Spinal cord (tissue), 10 donors: ENCODE measurements at regions not wholly inside any gene's neighbourhood (a gene's known extent, or its start where the extent isn't known, plus 50 kb on each side); places are given as distances from the start of the nearest gene placed in this dataset. TPM values are rescaled to one million over a fixed set of nuclear protein-coding genes. Genes with fewer than 3 reads are reported as not detected.

Experiments used
- DNase-seq, 6 donors: peaks; one replicate each; pipeline versions ENCODE4 v3.0.0 to v3.0.0-alpha.2; 2013 to 2015; ENCODE audit warnings: low spot score in 6 of 6, low read depth in 4 of 6
- H3K27ac ChIP-seq: one replicate; pipeline ENCODE4 v1.5.1; 2013; ENCODE audit warnings: low read depth, low read length, control low read depth
- H3K27me3 ChIP-seq: one replicate; pipeline ENCODE4 v1.6.1; 2013; ENCODE audit warnings: low read length; ENCODE audit not compliant: control insufficient read depth, insufficient read depth
- H3K36me3 ChIP-seq: one replicate; pipeline ENCODE4 v1.6.1; 2013; ENCODE audit warnings: low read length; ENCODE audit not compliant: control insufficient read depth, insufficient read depth
- H3K4me1 ChIP-seq: one replicate; pipeline ENCODE4 v1.6.1; 2013; ENCODE audit warnings: low read length; ENCODE audit not compliant: control insufficient read depth, insufficient read depth
- H3K4me3 ChIP-seq: one replicate; pipeline ENCODE4 v1.5.1; 2013; ENCODE audit warnings: low read depth, low read length, control low read depth
- H3K9me3 ChIP-seq: one replicate; pipeline ENCODE4 v1.6.1; 2013; ENCODE audit warnings: low read length; ENCODE audit not compliant: control insufficient read depth, insufficient read depth
- WGBS: methylation state at CpG from one replicate; pipeline ENCODE4 v1.1.5; 2013; ENCODE audit warnings: missing lambda C conversion rate; ENCODE audit not compliant: insufficient coverage; 5-methylcytosine and 5-hydroxymethylcytosine counted together
- small RNA-seq: library from RNA; depleted of rRNA; stranded (forward); fragments of <200 nt; gene quantifications from one replicate; pipeline ENCODE3, GENCODE V24; 2014; ENCODE audit warnings: low replicate concordance
- donor health status: healthy.

DNA sequence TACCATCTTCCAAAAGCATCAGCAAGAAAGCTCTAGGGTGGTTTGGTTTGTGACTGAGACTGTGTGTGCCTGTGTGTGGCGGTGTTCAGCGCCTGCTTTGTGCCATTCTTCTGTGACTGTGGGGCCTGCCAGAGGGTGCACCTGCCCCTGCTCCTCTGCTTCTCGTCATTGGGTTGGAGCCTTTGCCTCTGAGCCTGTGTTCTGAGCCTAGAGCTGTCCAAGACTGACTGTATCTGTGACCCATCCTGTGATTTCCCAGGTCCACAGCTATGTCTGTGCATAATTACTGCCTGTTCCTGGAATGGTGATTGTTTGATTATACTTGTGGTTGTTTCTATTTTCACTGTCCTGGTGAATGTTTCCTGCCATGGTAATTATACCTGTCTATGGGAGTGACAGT, 57.1 kb upstream of the KLHL29 start:
- Histone ChIP-seq H3K9me3 (no peaks in the 10 kb centered on the region), H3K4me1 (peaks cover under 1% of the 10 kb centered on the region)
- 58% methylated on average over 3 of the region's 3 CpGs for WGBS

DNA sequence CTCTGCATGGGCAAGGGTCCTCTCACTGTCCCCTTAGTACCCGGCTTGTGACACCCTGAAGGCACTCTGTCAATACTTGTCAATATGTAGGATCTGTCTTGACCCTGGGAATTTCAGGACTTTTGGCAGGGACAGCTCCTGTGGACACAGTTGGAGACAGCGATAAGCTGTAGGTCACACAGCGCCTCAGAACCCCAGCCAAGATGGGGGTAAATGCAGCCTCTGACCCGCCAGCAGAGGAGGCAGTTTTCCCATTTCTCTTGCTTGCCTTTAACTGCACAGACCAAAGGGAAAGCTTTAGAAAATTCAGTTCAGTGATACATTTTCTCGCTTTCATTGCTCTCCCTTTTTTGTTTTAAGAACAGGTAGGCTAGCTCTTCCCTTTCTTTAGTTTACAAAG, 54.8 kb upstream of the KLHL29 start:
- H3K4me1 ChIP-seq = peaks cover 6% of the 10 kb centered on the region
- no peaks in the 10 kb centered on the region for H3K27me3 ChIP-seq
- H3K36me3 ChIP-seq = no peaks in the 10 kb centered on the region
- no peak overlapping the region for H3K4me3 ChIP-seq
- H3K27ac ChIP-seq = no peak overlapping the region
- no peaks in the 10 kb centered on the region for H3K9me3 ChIP-seq
- 66% methylated on average over 3 of the region's 5 CpGs for WGBS
- DNase-seq = no peak

More for the DNA sequence above, 57.1 kb upstream of the KLHL29 start:
- Histone ChIP-seq H3K4me3 (no peak overlapping the region), H3K36me3 (no peaks in the 10 kb centered on the region), H3K27ac (no peak overlapping the region), H3K27me3 (no peaks in the 10 kb centered on the region)
- DNase-seq = peak in 1 of 6 donors; percentile 50

Small RNA genes lying in the stretch of these regions (small RNA-seq; reads per million reads assigned to genes)
- gene AC099799.1 = not detected
- gene RN7SL117P = not detected
- 0.06 reads per million for gene RNA5SP87
